ENCODE measurements at regions not wholly inside any gene's neighbourhood (a gene's known extent, or its start where the extent isn't known, plus 50 kb on each side); places are given as distances from the start of the nearest gene placed in this dataset.

DNA sequence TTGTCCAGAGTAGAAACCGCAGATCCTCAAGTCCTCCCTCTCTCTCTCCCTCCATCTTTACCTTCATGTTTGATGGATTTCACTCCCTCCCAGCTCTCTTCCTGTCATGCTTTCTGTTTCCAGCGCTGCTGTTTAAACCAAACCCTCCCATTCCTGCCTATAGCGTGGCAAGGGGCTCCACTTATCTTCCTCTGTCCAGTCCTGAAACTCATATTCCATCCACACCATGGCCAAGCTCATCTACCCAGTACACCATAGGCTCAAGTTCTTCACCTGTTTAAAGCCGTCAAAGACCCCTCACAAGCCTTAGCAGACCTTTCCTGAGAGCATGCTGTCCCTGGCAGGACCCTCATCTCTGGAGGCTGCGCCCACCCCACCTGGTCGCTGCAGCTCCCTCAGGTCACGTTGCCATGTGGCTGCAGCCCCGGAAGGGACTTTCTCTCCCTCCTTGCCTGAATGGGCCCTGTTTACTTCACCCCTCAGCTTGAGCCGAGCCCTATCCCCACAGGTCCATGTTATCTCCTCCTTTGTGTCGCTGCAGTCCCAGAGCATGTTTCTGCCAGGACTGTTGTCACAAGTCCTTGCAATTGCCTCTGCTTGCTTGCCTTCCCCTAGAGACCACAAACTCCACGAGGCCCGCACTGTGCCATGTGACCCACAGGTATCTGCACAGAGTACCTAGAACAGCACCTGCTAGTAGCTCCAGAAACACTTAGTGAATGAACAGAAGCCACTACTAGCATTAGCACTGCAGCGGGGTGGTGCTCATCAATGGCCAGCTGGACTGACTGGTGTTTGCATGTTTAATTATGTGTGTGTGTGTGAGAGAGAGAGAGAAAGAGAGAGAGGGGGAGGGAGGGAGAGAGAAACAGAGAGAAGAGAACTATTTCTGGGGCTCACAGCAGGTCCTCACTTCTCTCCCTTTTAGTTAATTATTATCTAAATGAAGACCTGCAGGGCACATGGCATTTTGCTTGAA lies 149.4 kb upstream of the SNX19 start:
- Histone ChIP-seq H3K4me3 (no peak overlapping the region), H3K27ac (no peak overlapping the region), H3K36me3 (no peaks in the 10 kb centered on the region), H3K27me3 (no peaks in the 10 kb centered on the region), H3K4me1 (no peaks in the 10 kb centered on the region), H3K9me3 (no peaks in the 10 kb centered on the region)
- DNase-seq (ENCODE audit: low spot score in 2 of 2), result no peak
- WGBS, 2 donors, result 80 to 85% methylated on average over 13 of the region's 13 CpGs
- no peak for TF ChIP-seq POLR2A (IDR thresholded peaks at IDR 0.05)
- TF ChIP-seq, protein P1, sequence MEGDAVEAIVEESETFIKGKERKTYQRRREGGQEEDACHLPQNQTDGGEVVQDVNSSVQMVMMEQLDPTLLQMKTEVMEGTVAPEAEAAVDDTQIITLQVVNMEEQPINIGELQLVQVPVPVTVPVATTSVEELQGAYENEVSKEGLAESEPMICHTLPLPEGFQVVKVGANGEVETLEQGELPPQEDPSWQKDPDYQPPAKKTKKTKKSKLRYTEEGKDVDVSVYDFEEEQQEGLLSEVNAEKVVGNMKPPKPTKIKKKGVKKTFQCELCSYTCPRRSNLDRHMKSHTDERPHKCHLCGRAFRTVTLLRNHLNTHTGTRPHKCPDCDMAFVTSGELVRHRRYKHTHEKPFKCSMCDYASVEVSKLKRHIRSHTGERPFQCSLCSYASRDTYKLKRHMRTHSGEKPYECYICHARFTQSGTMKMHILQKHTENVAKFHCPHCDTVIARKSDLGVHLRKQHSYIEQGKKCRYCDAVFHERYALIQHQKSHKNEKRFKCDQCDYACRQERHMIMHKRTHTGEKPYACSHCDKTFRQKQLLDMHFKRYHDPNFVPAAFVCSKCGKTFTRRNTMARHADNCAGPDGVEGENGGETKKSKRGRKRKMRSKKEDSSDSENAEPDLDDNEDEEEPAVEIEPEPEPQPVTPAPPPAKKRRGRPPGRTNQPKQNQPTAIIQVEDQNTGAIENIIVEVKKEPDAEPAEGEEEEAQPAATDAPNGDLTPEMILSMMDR (IDR thresholded peaks at IDR 0.05), result no peak
- TF ChIP-seq EP300 (IDR thresholded peaks at IDR 0.05), result no peak

DNA sequence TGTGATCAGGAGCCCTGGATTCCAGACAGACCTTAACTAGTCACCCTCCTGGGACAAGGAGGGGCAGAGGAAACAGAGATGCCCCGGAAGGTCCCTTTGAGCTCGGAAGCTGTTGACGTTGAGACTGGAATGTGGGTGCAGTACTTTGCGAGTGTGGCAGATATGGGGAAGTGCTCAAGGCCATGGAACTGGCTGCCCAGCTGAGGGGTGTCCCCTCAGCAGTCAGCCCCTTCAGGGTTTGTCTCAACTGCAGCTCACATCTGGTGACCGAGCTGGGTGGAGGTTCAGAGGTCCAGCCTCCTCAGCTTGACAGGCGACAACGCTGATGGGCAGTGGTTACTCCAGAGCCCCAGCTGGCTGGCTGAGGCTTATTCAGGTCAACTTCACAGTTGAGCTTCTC lies 150.3 kb upstream of the SNX19 start:
- H3K27me3 ChIP-seq, result no peaks in the 10 kb centered on the region
- H3K4me1 ChIP-seq, result no peaks in the 10 kb centered on the region
- no peak overlapping the region for H3K27ac ChIP-seq
- H3K4me3 ChIP-seq, result no peak overlapping the region
- H3K9me3 ChIP-seq, result no peaks in the 10 kb centered on the region
- no peak for TF ChIP-seq EP300 (IDR thresholded peaks at IDR 0.05)
- no peak for TF ChIP-seq POLR2A (IDR thresholded peaks at IDR 0.05)
- TF ChIP-seq, protein P1 (IDR thresholded peaks at IDR 0.05), result no peak
- no peak for DNase-seq (ENCODE audit: low spot score in 2 of 2)
- 73 to 89% methylated on average over 6 to 7 of the region's 7 CpGs for WGBS, 2 donors
- H3K36me3 ChIP-seq, result no peaks in the 10 kb centered on the region

DNA sequence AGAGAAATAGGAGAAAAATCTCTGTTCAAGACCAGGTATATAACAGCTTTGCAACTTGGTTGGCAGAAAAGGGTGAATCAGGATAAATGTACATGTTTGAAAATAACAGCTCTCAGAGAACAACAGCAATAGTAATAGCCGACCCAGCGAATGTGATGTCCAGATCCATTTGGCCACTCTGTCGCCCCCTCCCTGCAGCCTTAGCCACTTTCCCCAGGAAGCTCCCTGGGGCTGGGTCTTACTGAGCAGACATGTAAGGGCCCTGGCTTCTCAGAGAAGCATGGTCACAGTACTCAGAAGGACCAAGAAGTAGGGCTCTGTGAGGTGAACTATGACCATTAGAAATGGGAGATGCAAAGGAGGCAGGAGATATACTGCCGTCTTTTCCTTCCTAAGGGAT lies 154.1 kb upstream of the SNX19 start:
- H3K27ac ChIP-seq, result no peak overlapping the region
- no peaks in the 10 kb centered on the region for H3K4me1 ChIP-seq
- DNase-seq (ENCODE audit: low spot score in 2 of 2), result no peak
- no peaks in the 10 kb centered on the region for H3K9me3 ChIP-seq
- no peak overlapping the region for H3K4me3 ChIP-seq
- no peaks in the 10 kb centered on the region for H3K36me3 ChIP-seq
- H3K27me3 ChIP-seq, result no peaks in the 10 kb centered on the region
- TF ChIP-seq, protein P1 (IDR thresholded peaks at IDR 0.05), result no peak
- no peak for TF ChIP-seq POLR2A (IDR thresholded peaks at IDR 0.05)
- no peak for TF ChIP-seq EP300 (IDR thresholded peaks at IDR 0.05)
- 88 to 94% methylated on average over 4 of the region's 4 CpGs for WGBS, 2 donors

DNA sequence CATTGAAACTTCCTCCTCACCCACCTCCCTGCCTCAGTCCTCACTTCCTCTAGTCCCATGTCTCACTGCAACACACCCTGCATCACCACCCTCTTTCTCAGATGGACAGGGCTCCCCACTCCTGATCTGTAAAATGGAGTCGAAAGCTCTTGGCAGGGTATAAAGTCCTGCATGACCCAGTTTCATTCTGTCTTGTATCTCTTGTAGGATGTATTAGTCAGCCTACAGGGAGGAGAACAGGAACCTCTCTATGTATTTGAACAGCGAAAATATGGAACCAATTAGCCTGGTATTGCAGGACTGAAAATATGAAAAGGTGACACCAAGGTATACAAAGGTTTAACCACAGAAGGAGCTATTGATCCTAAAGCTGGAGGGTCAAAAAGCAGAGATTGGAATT lies 156.9 kb upstream of the SNX19 start:
- H3K4me1 ChIP-seq, result no peaks in the 10 kb centered on the region
- H3K4me3 ChIP-seq, result no peak overlapping the region
- no peaks in the 10 kb centered on the region for H3K9me3 ChIP-seq
- H3K27ac ChIP-seq, result no peak overlapping the region
- no peak for DNase-seq (ENCODE audit: low spot score in 2 of 2)
- TF ChIP-seq, protein P1 (IDR thresholded peaks at IDR 0.05), result no peak
- TF ChIP-seq POLR2A (IDR thresholded peaks at IDR 0.05) (no peak), EP300 (IDR thresholded peaks at IDR 0.05) (no peak)
- WGBS, 2 donors, result 93 to 95% methylated on average over 2 of the region's 2 CpGs
- H3K27me3 ChIP-seq, result no peaks in the 10 kb centered on the region
- H3K36me3 ChIP-seq, result no peaks in the 10 kb centered on the region

DNA sequence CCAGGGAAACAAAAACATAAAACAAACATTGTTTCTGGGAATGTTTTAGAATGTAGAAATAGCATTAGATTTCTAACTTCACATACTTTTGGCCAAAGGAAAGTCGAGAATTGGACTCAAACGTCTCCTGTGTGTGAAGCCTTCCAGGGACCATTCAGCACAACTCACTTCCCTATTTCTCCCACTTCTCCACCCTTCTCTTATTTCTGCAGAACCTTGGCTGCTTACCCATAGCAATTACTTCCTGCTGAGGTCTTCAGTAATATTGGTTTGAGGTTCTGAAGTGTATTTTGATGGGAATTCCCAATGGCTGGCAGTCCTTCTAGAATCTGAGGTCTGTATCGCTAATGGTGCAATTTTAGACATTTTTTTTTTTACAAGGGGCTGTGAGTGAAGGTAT lies 158.3 kb upstream of the SNX19 start:
- DNase-seq (ENCODE audit: low spot score in 2 of 2), result no peak
- WGBS, 2 donors, result 38 to 39% methylated on average over 3 of the region's 3 CpGs
- Histone ChIP-seq H3K4me1 (no peaks in the 10 kb centered on the region), H3K9me3 (no peaks in the 10 kb centered on the region), H3K36me3 (no peaks in the 10 kb centered on the region), H3K27ac (no peak overlapping the region), H3K4me3 (no peak overlapping the region), H3K27me3 (no peaks in the 10 kb centered on the region)
- TF ChIP-seq POLR2A (IDR thresholded peaks at IDR 0.05), result no peak
- TF ChIP-seq, protein P1 (IDR thresholded peaks at IDR 0.05), result no peak
- TF ChIP-seq EP300 (IDR thresholded peaks at IDR 0.05), result no peak
